CD4-positive, CD25-positive, alpha-beta regulatory T cell (primary cell): ENCODE measurements at regions not wholly inside any gene's neighbourhood (a gene's known extent, or its start where the extent isn't known, plus 50 kb on each side); places are given as distances from the start of the nearest gene placed in this dataset.
"Not testable (repeated sequence)": the region's sequence is repeated elsewhere in the genome, so short reads cannot be mapped to it uniquely, and the experiment has no call there.

ENCODE experiments used
- ATAC-seq, 2 donors: fragments of 150-1000 bp; cut with Tn5 transposase; one replicate each; pipeline ENCODE4 v1.10.0; 2021; ENCODE audit warnings: low read depth in 2 of 2, moderate number of reproducible peaks in 2 of 2, moderate library complexity in 1 of 2
- DNase-seq, 3 donors: peaks; one replicate each; pipeline versions ENCODE4 v3.0.0 to v3.0.0-alpha.2; 2012 to 2022; ENCODE audit warnings: mixed read lengths in 1 of 3
- H3K27ac ChIP-seq: one replicate; pipeline ENCODE4 v1.7.0; 2013; ENCODE audit warnings: mild to moderate bottlenecking, low read length; ENCODE audit not compliant: insufficient read depth, poor library complexity, severe bottlenecking
- H3K27me3 ChIP-seq: one replicate; pipeline ENCODE4 v1.7.0; 2013; ENCODE audit warnings: low read length; ENCODE audit not compliant: control insufficient read depth, insufficient read depth
- H3K36me3 ChIP-seq: one replicate; pipeline ENCODE4 v1.7.0; 2013; ENCODE audit warnings: mild to moderate bottlenecking, low read length, moderate library complexity; ENCODE audit not compliant: control insufficient read depth, insufficient read depth
- H3K4me1 ChIP-seq: 2 replicates; pipeline ENCODE4 v1.7.0; 2013; ENCODE audit warnings: mild to moderate bottlenecking, low read length; ENCODE audit not compliant: insufficient read depth, control insufficient read depth, poor library complexity, severe bottlenecking
- H3K4me3 ChIP-seq: one replicate; pipeline ENCODE4 v1.7.0; 2013; ENCODE audit warnings: low read depth, mild to moderate bottlenecking, low read length, moderate library complexity
- H3K9me3 ChIP-seq, 2 experiments: 1 replicate in 1 of 2; 2 replicates in 1 of 2; pipeline ENCODE4 v1.7.0; 2013; ENCODE audit warnings: low read length in 2 of 2, mild to moderate bottlenecking in 1 of 2, moderate library complexity in 1 of 2; ENCODE audit not compliant: control insufficient read depth in 2 of 2
- H3K27ac Mint-ChIP-seq, 3 donors: one replicate each; pipeline ENCODE4 v1.8.0; 2020 to 2022; ENCODE audit warnings: mild to moderate bottlenecking in 3 of 3, mixed read lengths in 3 of 3, moderate library complexity in 2 of 3
- H3K27me3 Mint-ChIP-seq: one replicate; pipeline ENCODE4 v1.8.0; 2022; ENCODE audit warnings: mild to moderate bottlenecking, mixed read lengths
- H3K36me3 Mint-ChIP-seq: one replicate; pipeline ENCODE4 v1.8.0; 2020; ENCODE audit warnings: mixed read lengths
- H3K4me1 Mint-ChIP-seq, 4 donors: one replicate each; pipeline ENCODE4 v1.8.0; 2020 to 2022; ENCODE audit warnings: mixed read lengths in 4 of 4, mild to moderate bottlenecking in 1 of 4
- H3K4me3 Mint-ChIP-seq, 4 donors: one replicate each; pipeline ENCODE4 v1.8.0; 2020 to 2022; ENCODE audit warnings: mild to moderate bottlenecking in 4 of 4, mixed read lengths in 4 of 4, moderate library complexity in 3 of 4
- H3K9me3 Mint-ChIP-seq, 7 donors: one replicate each; pipeline ENCODE4 v1.8.0; 2020 to 2022; ENCODE audit warnings: mixed read lengths in 7 of 7, mild to moderate bottlenecking in 3 of 7, moderate library complexity in 2 of 7

DNA sequence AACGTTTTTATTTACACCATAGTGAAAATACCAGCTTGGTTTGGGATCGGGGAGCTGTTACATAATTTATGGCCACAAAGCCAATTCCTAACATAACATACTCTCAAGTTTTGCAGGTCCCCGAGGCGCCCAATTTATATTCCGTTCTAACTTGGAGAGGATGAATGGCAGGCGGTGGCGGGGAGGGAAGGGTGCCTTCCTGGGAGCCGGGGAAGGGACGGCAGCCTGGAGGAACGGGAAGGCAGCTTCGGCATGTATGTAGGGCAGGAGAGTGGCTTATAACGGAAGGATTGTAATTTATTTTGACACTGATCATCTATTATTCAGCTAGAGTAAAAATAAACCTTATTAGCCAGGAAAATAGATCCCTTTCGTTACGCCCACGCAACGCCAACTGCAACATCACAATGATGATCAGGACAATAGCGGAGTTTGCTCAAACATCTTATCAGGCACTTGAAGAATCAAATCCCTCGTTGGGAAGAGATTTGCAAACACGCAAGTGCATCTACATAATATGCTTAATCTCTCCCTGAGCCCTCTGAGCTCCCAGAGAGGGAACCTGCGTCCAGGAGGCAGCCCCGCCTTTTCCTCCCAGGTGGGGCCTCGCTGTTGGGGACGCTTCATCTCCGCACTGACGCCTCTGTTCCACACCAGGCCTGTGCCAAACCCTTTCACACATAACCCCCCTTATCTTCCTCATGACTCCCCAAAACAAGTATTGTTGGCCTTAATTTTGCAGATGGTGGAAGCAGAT, 93.7 kb upstream of the C1orf174 start:
- H3K4me1 Mint-ChIP-seq = no peaks in the 10 kb centered on the region
- H3K27me3 Mint-ChIP-seq = peaks cover 6% of the 10 kb centered on the region
- H3K27ac Mint-ChIP-seq = no peak overlapping the region
- no peaks in the 10 kb centered on the region for H3K36me3 Mint-ChIP-seq
- no peak for DNase-seq
- Histone ChIP-seq H3K9me3 (no peaks in the 10 kb centered on the region), H3K4me1 (no peaks in the 10 kb centered on the region), H3K27me3 (no peaks in the 10 kb centered on the region), H3K4me3 (no peak overlapping the region), H3K27ac (no peak overlapping the region), H3K36me3 (no peaks in the 10 kb centered on the region)
- no peak overlapping the region for H3K4me3 Mint-ChIP-seq
- ATAC-seq = no peak
- H3K9me3 Mint-ChIP-seq = peaks cover 0 to 5% (median 2%) of the 10 kb centered on the region in 7 donors

DNA sequence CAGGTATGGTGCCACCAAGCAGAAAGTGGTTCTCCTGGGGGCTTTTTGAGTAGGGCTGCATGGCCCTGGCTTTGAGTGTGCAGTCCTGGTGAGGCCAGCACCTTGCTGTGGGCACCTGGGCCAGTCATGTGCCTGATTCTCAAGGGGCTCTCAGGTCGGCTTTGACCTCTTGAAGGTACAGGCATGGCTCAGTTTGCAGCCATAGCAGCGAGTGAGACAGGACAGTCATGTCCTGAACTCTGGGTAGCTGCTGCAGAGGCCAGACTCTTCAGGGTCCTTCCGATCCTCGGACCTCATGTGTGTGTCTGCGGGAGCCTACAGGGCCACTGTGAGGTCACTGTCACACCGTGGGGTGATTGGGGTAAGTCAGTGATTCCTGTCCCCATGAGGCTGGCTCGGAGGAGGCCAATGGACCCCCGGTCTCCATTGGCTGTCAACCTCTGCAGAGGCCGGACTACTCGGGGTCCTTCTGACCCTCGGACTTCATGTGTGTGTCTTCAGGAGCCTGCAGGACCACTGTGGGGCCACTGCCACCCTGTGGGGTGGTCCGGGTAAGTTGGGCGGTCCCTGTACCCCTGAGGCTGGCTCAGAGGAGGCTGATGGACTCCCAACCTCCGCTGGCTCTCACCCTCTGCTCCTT, 95.2 kb upstream of the C1orf174 start:
- Mint-ChIP-seq H3K9me3 (peaks cover 0 to 5% (median 2%) of the 10 kb centered on the region in 7 donors), H3K4me1 (no peaks in the 10 kb centered on the region), H3K36me3 (no peaks in the 10 kb centered on the region), H3K4me3 (no peak overlapping the region), H3K27me3 (peaks cover 6% of the 10 kb centered on the region), H3K27ac (no peak overlapping the region)
- Histone ChIP-seq H3K4me1 (no peaks in the 10 kb centered on the region), H3K36me3 (no peaks in the 10 kb centered on the region), H3K9me3 (no peaks in the 10 kb centered on the region), H3K27ac (no peak overlapping the region), H3K4me3 (no peak overlapping the region), H3K27me3 (no peaks in the 10 kb centered on the region)
- DNase-seq (no peak), ATAC-seq (no peak)

DNA sequence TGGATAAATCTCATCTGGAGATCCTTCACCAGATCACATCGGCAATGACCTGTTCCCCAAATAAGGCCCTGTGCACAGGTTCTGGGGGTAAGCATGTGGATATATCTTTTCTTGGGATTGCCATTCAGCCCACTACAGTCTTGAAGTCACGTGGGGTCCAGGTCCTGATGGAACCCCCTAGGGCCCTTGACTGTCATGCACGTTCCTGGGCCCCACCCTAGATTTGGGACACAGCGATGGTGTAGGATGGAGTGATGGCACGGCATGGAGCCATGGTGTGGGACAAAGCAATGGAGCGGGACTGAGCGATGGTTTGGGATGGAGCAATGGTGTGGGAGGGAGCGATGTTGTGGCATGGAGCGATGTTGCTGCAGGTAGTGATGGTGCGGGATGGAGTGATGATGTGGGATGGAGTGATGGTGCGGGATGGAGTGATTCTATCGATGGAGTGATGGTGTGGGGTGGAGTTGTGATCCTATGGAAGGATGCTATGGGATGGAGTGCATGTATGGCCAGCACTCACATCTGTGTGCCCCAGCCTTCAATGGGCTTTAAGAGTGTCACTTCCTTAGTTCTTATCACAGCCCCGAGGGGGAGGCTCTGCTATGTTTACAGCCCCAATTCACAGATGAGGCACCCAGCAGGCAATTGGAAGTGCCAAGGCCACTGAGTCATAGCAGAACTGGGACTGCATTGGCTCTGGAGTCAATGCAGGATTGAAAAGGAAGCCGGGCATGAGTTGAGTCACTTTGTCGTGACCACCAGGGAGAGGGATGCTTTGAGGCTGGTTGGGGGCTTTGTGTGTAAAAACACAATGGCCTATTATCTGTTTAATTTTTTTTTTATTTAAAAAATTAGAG, 97.0 kb upstream of the C1orf174 start:
- Mint-ChIP-seq H3K4me1 (no peaks in the 10 kb centered on the region), H3K9me3 (peaks cover 0 to 4% (median 0%) of the 10 kb centered on the region in 7 donors), H3K4me3 (no peak overlapping the region), H3K36me3 (no peaks in the 10 kb centered on the region), H3K27ac (no peak overlapping the region), H3K27me3 (peaks cover 6% of the 10 kb centered on the region)
- no peaks in the 10 kb centered on the region for H3K9me3 ChIP-seq
- no peaks in the 10 kb centered on the region for H3K4me1 ChIP-seq
- no peaks in the 10 kb centered on the region for H3K36me3 ChIP-seq
- H3K4me3 ChIP-seq = no peak overlapping the region
- H3K27ac ChIP-seq = no peak overlapping the region
- ATAC-seq (no peak), DNase-seq (no peak)
- no peaks in the 10 kb centered on the region for H3K27me3 ChIP-seq

DNA sequence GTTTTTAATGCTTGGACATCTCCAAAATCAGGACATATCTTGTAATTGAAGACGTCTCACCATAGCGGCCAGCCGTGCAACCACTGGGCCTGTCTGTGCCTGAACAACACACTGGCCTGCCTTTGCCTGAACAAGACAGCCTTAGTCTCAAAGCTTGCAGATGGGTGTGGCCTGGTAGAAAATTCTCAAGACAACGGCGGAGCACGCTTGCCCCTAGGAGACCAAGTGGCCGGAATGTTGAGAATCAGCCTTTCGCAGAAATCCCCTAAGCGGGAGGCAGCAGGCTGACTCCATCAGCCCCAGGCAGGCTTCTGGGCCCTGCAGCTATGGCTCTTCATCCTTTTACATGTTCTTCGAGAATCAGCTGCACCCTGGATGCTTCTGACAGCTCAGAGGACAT, 98.0 kb upstream of the C1orf174 start:
- peaks cover 0 to 2% (median 0%) of the 10 kb centered on the region in 7 donors for H3K9me3 Mint-ChIP-seq
- no peaks in the 10 kb centered on the region for H3K36me3 Mint-ChIP-seq
- H3K4me1 Mint-ChIP-seq = no peaks in the 10 kb centered on the region
- DNase-seq (no peak), ATAC-seq (no peak)
- no peaks in the 10 kb centered on the region for H3K4me1 ChIP-seq
- H3K36me3 ChIP-seq = no peaks in the 10 kb centered on the region
- no peak overlapping the region for H3K27ac ChIP-seq
- H3K27ac Mint-ChIP-seq = no peak overlapping the region
- H3K27me3 ChIP-seq = no peaks in the 10 kb centered on the region
- H3K27me3 Mint-ChIP-seq = peaks cover 6% of the 10 kb centered on the region
- H3K4me3 Mint-ChIP-seq = no peak overlapping the region
- H3K4me3 ChIP-seq = no peak overlapping the region
- no peaks in the 10 kb centered on the region for H3K9me3 ChIP-seq

DNA sequence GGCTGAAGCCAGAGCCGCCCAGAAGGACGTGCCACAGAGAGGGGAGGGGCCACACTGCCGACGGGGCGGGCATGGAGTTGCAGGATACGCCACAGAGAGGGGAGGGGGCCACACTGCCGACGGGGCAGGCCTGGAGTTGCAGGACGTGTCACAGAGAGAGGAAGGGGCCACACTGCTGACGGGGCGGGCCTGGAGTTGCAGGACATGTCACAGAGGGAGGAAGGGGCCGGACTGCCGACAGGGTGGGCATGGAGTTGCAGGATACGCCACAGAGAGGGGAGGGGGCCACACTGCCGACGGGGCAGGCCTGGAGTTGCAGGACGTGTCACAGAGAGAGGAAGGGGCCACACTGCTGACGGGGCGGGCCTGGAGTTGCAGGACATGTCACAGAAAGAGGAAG, 99.4 kb upstream of the C1orf174 start:
- ATAC-seq, H3K4me3 Mint-ChIP-seq, H3K27ac ChIP-seq, H3K4me1 Mint-ChIP-seq, H3K36me3 Mint-ChIP-seq, H3K4me3 ChIP-seq, H3K36me3 ChIP-seq, H3K9me3 Mint-ChIP-seq, H3K27me3 ChIP-seq, DNase-seq, H3K4me1 ChIP-seq, H3K27me3 Mint-ChIP-seq, H3K27ac Mint-ChIP-seq, H3K9me3 ChIP-seq: not testable (repeated sequence)

DNA sequence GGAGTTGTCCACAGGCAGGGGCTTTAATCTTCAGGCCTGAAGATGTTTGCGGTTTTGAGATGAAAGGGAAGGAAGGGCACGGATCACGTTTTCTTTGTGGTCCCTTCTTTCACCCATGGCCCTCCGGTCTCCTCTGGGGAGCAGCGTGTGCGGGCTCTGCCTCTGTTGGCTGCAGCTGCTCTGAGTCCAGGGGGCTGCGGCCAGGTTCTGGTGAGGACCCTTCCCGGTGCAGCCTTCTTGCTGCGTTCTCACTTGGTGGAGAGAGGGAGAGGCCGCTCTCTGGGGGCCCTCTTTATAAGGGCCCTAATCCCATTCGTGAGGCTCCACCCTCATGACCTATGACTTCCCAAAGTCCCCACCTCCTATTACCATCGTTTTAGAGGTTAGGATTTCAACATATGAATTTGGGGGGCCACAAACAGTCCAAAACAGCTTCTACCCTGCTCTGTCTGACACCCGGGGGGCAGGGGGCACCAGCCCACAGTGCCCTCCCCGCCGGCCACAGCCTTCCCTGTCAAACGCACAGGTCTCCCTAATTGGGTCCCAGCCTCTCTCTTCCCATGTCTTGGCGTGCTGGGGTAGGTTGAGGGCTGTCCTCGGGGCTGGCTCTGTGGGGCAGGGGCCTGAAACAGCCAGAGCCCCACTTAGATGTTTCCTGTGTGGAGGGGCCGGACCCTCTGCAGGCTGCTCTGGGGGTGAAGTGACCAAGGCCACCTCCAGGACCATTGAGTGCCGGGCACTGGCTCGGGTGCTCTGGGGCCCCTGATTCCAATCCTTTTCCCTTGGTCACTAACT, 100.1 kb upstream of the C1orf174 start:
- H3K4me3 Mint-ChIP-seq = no peak overlapping the region
- H3K9me3 ChIP-seq = no peaks in the 10 kb centered on the region
- H3K27me3 Mint-ChIP-seq = peaks cover 6% of the 10 kb centered on the region
- no peak overlapping the region for H3K4me3 ChIP-seq
- H3K27me3 ChIP-seq = no peaks in the 10 kb centered on the region
- DNase-seq (no peak), ATAC-seq (no peak)
- H3K27ac ChIP-seq = no peak overlapping the region
- H3K4me1 Mint-ChIP-seq = no peaks in the 10 kb centered on the region
- peaks cover 0 to under 1% (median 0%) of the 10 kb centered on the region in 7 donors for H3K9me3 Mint-ChIP-seq
- H3K4me1 ChIP-seq = no peaks in the 10 kb centered on the region
- no peaks in the 10 kb centered on the region for H3K36me3 ChIP-seq
- no peak overlapping the region for H3K27ac Mint-ChIP-seq
- no peaks in the 10 kb centered on the region for H3K36me3 Mint-ChIP-seq

DNA sequence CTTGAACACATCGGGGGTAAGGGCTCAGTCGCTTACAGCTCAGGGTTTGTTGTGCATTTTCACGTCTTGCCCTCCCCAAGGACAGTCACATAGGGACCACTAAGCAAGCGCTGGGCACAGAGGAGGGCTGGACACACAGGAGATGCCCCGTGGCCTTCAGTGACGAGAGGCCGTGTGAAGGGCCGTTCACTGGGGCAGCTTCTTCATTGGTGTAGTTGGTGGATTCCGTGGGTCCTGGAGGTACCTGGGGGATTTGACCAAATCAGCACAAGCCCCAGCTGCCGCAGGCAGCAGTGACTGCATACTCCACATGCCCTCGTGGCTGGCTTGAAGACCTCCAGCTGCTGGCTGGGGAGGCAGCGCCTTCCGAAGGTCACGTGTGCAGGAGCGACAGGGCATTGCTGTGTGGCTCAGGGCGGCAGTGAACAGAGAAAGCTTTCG, 100.8 kb upstream of the C1orf174 start:
- Mint-ChIP-seq H3K4me1 (no peaks in the 10 kb centered on the region), H3K27me3 (peaks cover 6% of the 10 kb centered on the region), H3K36me3 (no peaks in the 10 kb centered on the region), H3K9me3 (peaks cover 0 to 2% (median 0%) of the 10 kb centered on the region in 7 donors), H3K4me3 (no peak overlapping the region), H3K27ac (no peak overlapping the region)
- Histone ChIP-seq H3K4me3 (no peak overlapping the region), H3K4me1 (no peaks in the 10 kb centered on the region), H3K9me3 (no peaks in the 10 kb centered on the region), H3K27me3 (no peaks in the 10 kb centered on the region), H3K36me3 (no peaks in the 10 kb centered on the region), H3K27ac (no peak overlapping the region)
- no peak for DNase-seq
- no peak for ATAC-seq
